GM12865 (cell line): ENCODE measurements at regions not wholly inside any gene's neighbourhood (a gene's known extent, or its start where the extent isn't known, plus 50 kb on each side); places are given as distances from the start of the nearest gene placed in this dataset.

Experiments
- DNase-seq: peaks from one replicate; pipeline ENCODE4 v3.0.0; 2010; ENCODE audit warnings: low read depth
- H3K4me3 ChIP-seq: 2 replicates; pipeline ENCODE4 v1.5.1; 2011; ENCODE audit warnings: mild to moderate bottlenecking, low read depth, low read length, control low read depth
- CTCF ChIP-seq: IDR thresholded peaks from 2 replicates; pipeline ENCODE4 v1.5.1; 2011; ENCODE audit warnings: low read length, control low read depth, low read depth, inconsistent platforms; ENCODE audit not compliant: insufficient read depth; ENCODE audit errors: missing control alignments

GRCh38 chr12:61524851-61525250, 735.4 kb upstream of the USP15 start:
- DNase-seq = no peak
- H3K4me3 ChIP-seq = no peak overlapping the region
- TF ChIP-seq CTCF = no peak

GRCh38 chr12:61525331-61525730, 734.9 kb upstream of the USP15 start:
- H3K4me3 ChIP-seq = no peak overlapping the region
- no peak for TF ChIP-seq CTCF
- DNase-seq = no peak

GRCh38 chr12:61530456-61530855, 729.7 kb upstream of the USP15 start:
- no peak for TF ChIP-seq CTCF
- H3K4me3 ChIP-seq = no peak overlapping the region
- DNase-seq = no peak

- no peak for DNase-seq
- no peak overlapping the region for H3K4me3 ChIP-seq
- TF ChIP-seq CTCF = no peak
Measured at GRCh38 chr12:61531195-61531594, 729.0 kb upstream of the USP15 start.

- TF ChIP-seq CTCF = no peak
- DNase-seq = no peak
- H3K4me3 ChIP-seq = no peak overlapping the region
Measured at GRCh38 chr12:61536117-61536516, 724.1 kb upstream of the USP15 start.

- TF ChIP-seq CTCF = no peak
- no peak for DNase-seq
- no peak overlapping the region for H3K4me3 ChIP-seq
Measured at GRCh38 chr12:61536525-61536924, 723.7 kb upstream of the USP15 start.

- H3K4me3 ChIP-seq = no peak overlapping the region
- no peak for DNase-seq
- TF ChIP-seq CTCF = no peak
Measured at GRCh38 chr12:61538951-61539350, 721.3 kb upstream of the USP15 start.
